ENCODE measurements at regions not wholly inside any gene's neighbourhood (a gene's known extent, or its start where the extent isn't known, plus 50 kb on each side); places are given as distances from the start of the nearest gene placed in this dataset.
"Not testable (repeated sequence)": the region's sequence is repeated elsewhere in the genome, so short reads cannot be mapped to it uniquely, and the experiment has no call there.

GRCh38 chr10:95137990-95138625 lies 55.9 kb upstream of the ACSM6 start:
- DNase-seq; H3K4me3 ChIP-seq (ENCODE audit: low read length); H3K4me1 Mint-ChIP-seq (ENCODE audit: low read depth); H3K27ac ChIP-seq (ENCODE audit: low read depth in 1 of 2, low read length in 2 of 2); POLR2A ChIA-PET; CTCF ChIA-PET; H3K27me3 ChIP-seq (ENCODE audit: control insufficient read depth in 1 of 2, insufficient read depth in 2 of 2, low read length in 2 of 2); H3K9me3 ChIP-seq (ENCODE audit: control insufficient read depth in 1 of 2, insufficient read depth in 1 of 2, low read length in 2 of 2); H3K27ac Mint-ChIP-seq; H3K27me3 Mint-ChIP-seq; H3K4me3 Mint-ChIP-seq; H3K36me3 ChIP-seq (ENCODE audit: insufficient read depth, low read length); H3K36me3 Mint-ChIP-seq (ENCODE audit: low read depth); H3K4me1 ChIP-seq (ENCODE audit: insufficient read depth, low read length); ATAC-seq (ENCODE audit: poor library complexity); H3K9me3 Mint-ChIP-seq: not testable (repeated sequence)
- intact Hi-C loops (cut with DNase I, micrococcal nuclease): loop anchor here in 1 of 2 experiments (10.0 kb wide), 1 partner anchor 307 kb away; no protein-coding TSS in a partner anchor

GRCh38 chr10:95134490-95134889 lies 59.5 kb upstream of the ACSM6 start:
- no peaks in the 10 kb centered on the region for H3K27me3 Mint-ChIP-seq
- H3K27me3 ChIP-seq (ENCODE audit: control insufficient read depth in 1 of 2, insufficient read depth in 2 of 2, low read length in 2 of 2): no peaks in the 10 kb centered on the region
- no peak overlapping the region for H3K27ac ChIP-seq (ENCODE audit: low read depth in 1 of 2, low read length in 2 of 2)
- H3K9me3 ChIP-seq (ENCODE audit: control insufficient read depth in 1 of 2, insufficient read depth in 1 of 2, low read length in 2 of 2): no peaks in the 10 kb centered on the region
- no peaks in the 10 kb centered on the region for H3K36me3 ChIP-seq (ENCODE audit: insufficient read depth, low read length)
- TF ChIP-seq CTCF (IDR thresholded peaks at IDR 0.05): no peak
- H3K4me3 ChIP-seq (ENCODE audit: low read length): no peak overlapping the region
- no peak overlapping the region for H3K4me3 Mint-ChIP-seq
- ChIA-PET POLR2A (no interaction called here), CTCF (no interaction called here)
- H3K27ac Mint-ChIP-seq: no peak overlapping the region
- ATAC-seq (ENCODE audit: poor library complexity) (no peak), DNase-seq (no peak)
- no peaks in the 10 kb centered on the region for H3K36me3 Mint-ChIP-seq (ENCODE audit: low read depth)
- no peaks in the 10 kb centered on the region for H3K4me1 ChIP-seq (ENCODE audit: insufficient read depth, low read length)
- no peaks in the 10 kb centered on the region for H3K9me3 Mint-ChIP-seq
- intact Hi-C loops (cut with DNase I, micrococcal nuclease): loop anchor here (5.0 to 10.0 kb wide), 3 partner anchors 108 to 468 kb away; no protein-coding TSS in a partner anchor
- no peaks in the 10 kb centered on the region for H3K4me1 Mint-ChIP-seq (ENCODE audit: low read depth)

- Histone ChIP-seq H3K4me3 (ENCODE audit: low read length) (no peak overlapping the region), H3K36me3 (ENCODE audit: insufficient read depth, low read length) (no peaks in the 10 kb centered on the region), H3K9me3 (ENCODE audit: control insufficient read depth in 1 of 2, insufficient read depth in 1 of 2, low read length in 2 of 2) (no peaks in the 10 kb centered on the region), H3K4me1 (ENCODE audit: insufficient read depth, low read length) (no peaks in the 10 kb centered on the region), H3K27me3 (ENCODE audit: control insufficient read depth in 1 of 2, insufficient read depth in 2 of 2, low read length in 2 of 2) (no peaks in the 10 kb centered on the region), H3K27ac (ENCODE audit: low read depth in 1 of 2, low read length in 2 of 2) (no peak overlapping the region)
- Mint-ChIP-seq H3K4me3 (no peak overlapping the region), H3K9me3 (no peaks in the 10 kb centered on the region), H3K36me3 (ENCODE audit: low read depth) (no peaks in the 10 kb centered on the region), H3K27me3 (no peaks in the 10 kb centered on the region), H3K27ac (no peak overlapping the region), H3K4me1 (ENCODE audit: low read depth) (no peaks in the 10 kb centered on the region)
- TF ChIP-seq CTCF (IDR thresholded peaks at IDR 0.05): no peak
- ATAC-seq (ENCODE audit: poor library complexity): no peak
- ChIA-PET POLR2A (no interaction called here), CTCF (no interaction called here)
- no peak for DNase-seq
- intact Hi-C loops (cut with DNase I, micrococcal nuclease): loop anchor here (1.0 to 10.0 kb wide), 4 partner anchors 108 to 468 kb away; no protein-coding TSS in a partner anchor
These were observed 60.0 kb upstream of the ACSM6 start for GRCh38 chr10:95133997-95134396.

Data from CD4-positive, alpha-beta T cell (primary cell).